ENCODE measurements at regions not wholly inside any gene's neighbourhood (a gene's known extent, or its start where the extent isn't known, plus 50 kb on each side); places are given as distances from the start of the nearest gene placed in this dataset.

- H3K4ac ChIP-seq (ENCODE audit: low read depth, low read length) = no peak overlapping the region
- H3K36me3 ChIP-seq (ENCODE audit: control insufficient read depth, insufficient read depth, low read length) = no peaks in the 10 kb centered on the region
- H2BK15ac ChIP-seq (ENCODE audit: low read depth, low read length) = no peak overlapping the region
- ChIA-PET POLR2A (ENCODE audit: unreplicated experiment) (no interaction called here), CTCF (no interaction called here)
- no peak overlapping the region for H2AK5ac ChIP-seq (ENCODE audit: low read depth, low read length)
- no peak overlapping the region for H3K14ac ChIP-seq (replicated peaks; ENCODE audit: low read depth, low read length)
- dilution Hi-C loops (cut with HindIII; ENCODE audit: low sequenced_read_pairs, unreplicated experiment) (no loop called here), in situ Hi-C loops (cut with MboI; ENCODE audit: low sequenced_read_pairs) (no loop called here), intact Hi-C loops (cut with micrococcal nuclease) (no loop called here)
- no peak overlapping the region for H3K27ac ChIP-seq (ENCODE audit: insufficient read depth, low read length)
- no peak overlapping the region for H3K18ac ChIP-seq (ENCODE audit: low read depth, low read length)
- H4K91ac ChIP-seq (ENCODE audit: insufficient read depth, low read depth, low read length) = no peak overlapping the region
- H2BK120ac ChIP-seq (ENCODE audit: low read depth, low read length) = no peak overlapping the region
- no peak overlapping the region for H4K8ac ChIP-seq (ENCODE audit: low read depth in 2 of 2, low read length in 2 of 2)
- no peak overlapping the region for H2BK20ac ChIP-seq (ENCODE audit: low read depth, low read length)
- no peak overlapping the region for H4K5ac ChIP-seq (ENCODE audit: low read depth, low read length)
- H3K4me1 ChIP-seq (ENCODE audit: control insufficient read depth, insufficient read depth, low read length) = no peaks in the 10 kb centered on the region
- H3K79me1 ChIP-seq (ENCODE audit: low read depth in 1 of 2, low read length in 2 of 2) = no peaks in the 10 kb centered on the region
- H3K27me3 ChIP-seq (ENCODE audit: control insufficient read depth, insufficient read depth, low read length) = no peaks in the 10 kb centered on the region
- BruUV-seq (replicated peaks) = no TSS peak
- H3K4me2 ChIP-seq (ENCODE audit: low read depth, low read length) = no peak overlapping the region
- DNase-seq (no peak), ATAC-seq (ENCODE audit: low read depth) (no peak)
- no peak overlapping the region for H3K56ac ChIP-seq (ENCODE audit: extremely low read depth, insufficient read depth, low read length)
- no peak overlapping the region for H2AFZ ChIP-seq (replicated peaks; ENCODE audit: low read length, poor library complexity)
- H4K20me1 ChIP-seq (ENCODE audit: insufficient read depth, low read length) = no peaks in the 10 kb centered on the region
- no peak overlapping the region for H3K9ac ChIP-seq (ENCODE audit: low read depth, low read length)
- WGBS, 2 experiments (ENCODE audit: extremely low coverage in 2 of 2, insufficient read length in 1 of 2) = no CpG with 5 or more reads among the region's 1 CpG
- TF ChIP-seq FOS (IDR thresholded peaks at IDR 0.05; ENCODE audit: low read depth, low read length) (no peak), MAZ (IDR thresholded peaks at IDR 0.05; ENCODE audit: borderline replicate concordance, low read depth, low read length) (no peak), ELK1 (IDR thresholded peaks at IDR 0.05; ENCODE audit: borderline replicate concordance, low read depth, low read length) (no peak), MAFK (IDR thresholded peaks at IDR 0.05; ENCODE audit: low read depth, low read length) (no peak), USF2 (IDR thresholded peaks at IDR 0.05; ENCODE audit: low read depth, low read length) (no peak), RAD21 (IDR thresholded peaks at IDR 0.05; ENCODE audit: low read length) (no peak), RCOR1 (IDR thresholded peaks at IDR 0.05; ENCODE audit: insufficient replicate concordance, low read length) (no peak), SMC3 (IDR thresholded peaks at IDR 0.05; ENCODE audit: low read depth, low read length) (no peak), RFX5 (IDR thresholded peaks at IDR 0.05; ENCODE audit: low read depth, low read length) (no peak), BHLHE40 (IDR thresholded peaks at IDR 0.05; ENCODE audit: low read depth, low read length) (no peak), CHD1 (IDR thresholded peaks at IDR 0.05; ENCODE audit: low read depth, low read length) (no peak), NFE2L2 (IDR thresholded peaks at IDR 0.05; ENCODE audit: low read depth, low read length) (no peak), MXI1 (IDR thresholded peaks at IDR 0.05; ENCODE audit: borderline replicate concordance, low read depth, low read length) (no peak), CEBPB (IDR thresholded peaks at IDR 0.05; ENCODE audit: low read depth, low read length) (no peak), CTCF (conservative IDR thresholded peaks at IDR 0.05; ENCODE audit: low read depth, low read length) (no peak)
- H2AK9ac ChIP-seq (replicated peaks; ENCODE audit: low read depth, low read length, poor library complexity) = no peak overlapping the region
- H3K9me1 ChIP-seq (ENCODE audit: insufficient read depth, low read length) = no peaks in the 10 kb centered on the region
- no peak overlapping the region for H3K23ac ChIP-seq (ENCODE audit: low read depth, low read length)
- H3K9me3 ChIP-seq (ENCODE audit: control insufficient read depth, insufficient read depth, low read length) = 0 out of 2 replicates have a peak, but pooled peaks cover 2% of the 10 kb centered on the region
- no peak overlapping the region for H3K4me3 ChIP-seq (ENCODE audit: insufficient read depth, low read depth, low read length)
- H2BK5ac ChIP-seq (ENCODE audit: low read depth, low read length, poor library complexity, severe bottlenecking) = no peak overlapping the region
Observed at GRCh38 chr13:91032104-91032503, 315.4 kb upstream of the MIR17HG start.

Measured in IMR-90 (cell line).